ENCODE measurements at regions not wholly inside any gene's neighbourhood (a gene's known extent, or its start where the extent isn't known, plus 50 kb on each side); places are given as distances from the start of the nearest gene placed in this dataset.

- ATAC-seq, result no peak
- H3K4me3 ChIP-seq, result no peak overlapping the region
- no peaks in the 10 kb centered on the region for H3K9me3 ChIP-seq
- intact Hi-C loops (cut with DNase I), result loop anchor here (2.0 to 5.0 kb wide), 3 partner anchors 559 to 611 kb away; no protein-coding TSS in a partner anchor
- no peaks in the 10 kb centered on the region for H3K36me3 ChIP-seq (ENCODE audit: insufficient read depth in 1 of 2, low read depth in 1 of 2)
- H3K4me1 ChIP-seq, result no peaks in the 10 kb centered on the region
- DNase-seq, result no peak
- H3K27me3 ChIP-seq (ENCODE audit: insufficient read depth in 3 of 3, low read length in 2 of 3), result no peaks in the 10 kb centered on the region
- no peak for TF ChIP-seq CTCF (IDR thresholded peaks at IDR 0.05)
- no peak overlapping the region for H3K27ac ChIP-seq
- WGBS, 3 donors, result 91 to 95% (median 92%) methylated on average over 3 of the region's 3 CpGs
Measured at GRCh38 chr12:58541300-58541690, 379.0 kb downstream of the LRIG3 start.

GRCh38 chr12:58544281-58544680 lies 376.0 kb downstream of the LRIG3 start:
- WGBS, 3 donors, result 73 to 97% (median 83%) methylated on average over 1 of the region's 1 CpG
- no peak for ATAC-seq

GRCh38 chr12:58547217-58547616 lies 373.1 kb downstream of the LRIG3 start:
- Histone ChIP-seq H3K9me3 (no peaks in the 10 kb centered on the region), H3K27me3 (ENCODE audit: insufficient read depth in 3 of 3, low read length in 2 of 3) (no peaks in the 10 kb centered on the region), H3K27ac (no peak overlapping the region), H3K36me3 (ENCODE audit: insufficient read depth in 1 of 2, low read depth in 1 of 2) (no peaks in the 10 kb centered on the region), H3K4me3 (no peak overlapping the region), H3K4me1 (no peaks in the 10 kb centered on the region)
- TF ChIP-seq CTCF (IDR thresholded peaks at IDR 0.05), result no peak
- intact Hi-C loops (cut with DNase I), result no loop called here
- ATAC-seq (no peak), DNase-seq (no peak)

More at GRCh38 chr12:58544281-58544680, 376.0 kb downstream of the LRIG3 start:
- no peaks in the 10 kb centered on the region for H3K27me3 ChIP-seq (ENCODE audit: insufficient read depth in 3 of 3, low read length in 2 of 3)
- TF ChIP-seq CTCF (IDR thresholded peaks at IDR 0.05), result no peak
- no peak overlapping the region for H3K4me3 ChIP-seq
- H3K4me1 ChIP-seq, result no peaks in the 10 kb centered on the region
- H3K36me3 ChIP-seq (ENCODE audit: insufficient read depth in 1 of 2, low read depth in 1 of 2), result no peaks in the 10 kb centered on the region
- intact Hi-C loops (cut with DNase I), result loop anchor here (5.0 kb wide), 2 partner anchors 562 to 608 kb away; no protein-coding TSS in a partner anchor
- no peaks in the 10 kb centered on the region for H3K9me3 ChIP-seq
- no peak for DNase-seq
- H3K27ac ChIP-seq, result no peak overlapping the region

GRCh38 chr12:58548801-58549200 lies 371.5 kb downstream of the LRIG3 start:
- no peak for DNase-seq
- ATAC-seq, result no peak
- no peak overlapping the region for H3K4me3 ChIP-seq
- no peaks in the 10 kb centered on the region for H3K9me3 ChIP-seq
- H3K27me3 ChIP-seq (ENCODE audit: insufficient read depth in 3 of 3, low read length in 2 of 3), result no peaks in the 10 kb centered on the region
- H3K36me3 ChIP-seq (ENCODE audit: insufficient read depth in 1 of 2, low read depth in 1 of 2), result no peaks in the 10 kb centered on the region
- intact Hi-C loops (cut with DNase I), result no loop called here
- no peaks in the 10 kb centered on the region for H3K4me1 ChIP-seq
- TF ChIP-seq CTCF (IDR thresholded peaks at IDR 0.05), result no peak
- 93 to 96% (median 94%) methylated on average over 3 of the region's 3 CpGs for WGBS, 3 donors
- no peak overlapping the region for H3K27ac ChIP-seq

- no peak for DNase-seq
- Histone ChIP-seq H3K9me3 (no peaks in the 10 kb centered on the region), H3K36me3 (ENCODE audit: insufficient read depth in 1 of 2, low read depth in 1 of 2) (no peaks in the 10 kb centered on the region), H3K4me3 (no peak overlapping the region), H3K4me1 (no peaks in the 10 kb centered on the region), H3K27ac (no peak overlapping the region), H3K27me3 (ENCODE audit: insufficient read depth in 3 of 3, low read length in 2 of 3) (no peaks in the 10 kb centered on the region)
- no peak for ATAC-seq
- TF ChIP-seq CTCF (IDR thresholded peaks at IDR 0.05), result no peak
- intact Hi-C loops (cut with DNase I), result no loop called here
- 33 to 66% (median 39%) methylated on average over 5 of the region's 5 CpGs for WGBS, 3 donors
Measured at GRCh38 chr12:58554522-58555157, 365.7 kb downstream of the LRIG3 start.
